ENCODE measurements at regions not wholly inside any gene's neighbourhood (a gene's known extent, or its start where the extent isn't known, plus 50 kb on each side); places are given as distances from the start of the nearest gene placed in this dataset.

GRCh38 chr1:117798550-117798949, 130.9 kb downstream of the GDAP2 start:
- no peaks in the 10 kb centered on the region for H3K79me1 ChIP-seq (ENCODE audit: low read length)
- no peaks in the 10 kb centered on the region for H3K36me3 ChIP-seq (ENCODE audit: control insufficient read depth, insufficient read depth, low read length)
- H3K4me2 ChIP-seq (ENCODE audit: low read length): no peak overlapping the region
- no peak overlapping the region for H4K8ac ChIP-seq (ENCODE audit: low read depth, low read length)
- H2BK5ac ChIP-seq (ENCODE audit: low read length): no peak overlapping the region
- WGBS (ENCODE audit: extremely low coverage, insufficient coverage, low lambda C conversion rate): no CpG with 5 or more reads among the region's 4 CpGs
- no peak overlapping the region for H3K27ac ChIP-seq (ENCODE audit: low read depth, low read length)
- no peaks in the 10 kb centered on the region for H3K79me2 ChIP-seq (ENCODE audit: control insufficient read depth, insufficient read depth, low read length)
- H3K18ac ChIP-seq (ENCODE audit: low read length): no peak overlapping the region
- H3K23ac ChIP-seq (ENCODE audit: low read length): no peak overlapping the region
- H3K4ac ChIP-seq (ENCODE audit: low read depth, low read length): no peak overlapping the region
- no peaks in the 10 kb centered on the region for H3K27me3 ChIP-seq (ENCODE audit: insufficient read depth, low read length, poor library complexity)
- no peak overlapping the region for H3K56ac ChIP-seq (ENCODE audit: low read length)
- H4K5ac ChIP-seq (ENCODE audit: low read length): no peak overlapping the region
- H3K4me1 ChIP-seq (ENCODE audit: control insufficient read depth, low read depth, low read length): no peaks in the 10 kb centered on the region
- no peak overlapping the region for H2BK120ac ChIP-seq (ENCODE audit: low read depth, low read length)
- H3K4me3 ChIP-seq (ENCODE audit: low read length): no peak overlapping the region
- H3K9ac ChIP-seq (ENCODE audit: low read length): no peak overlapping the region
- no peak overlapping the region for H2BK15ac ChIP-seq (replicated peaks; ENCODE audit: low read depth)
- H2AK5ac ChIP-seq (ENCODE audit: low read length): no peak overlapping the region
- DNase-seq: no peak

- Histone ChIP-seq H3K56ac (ENCODE audit: low read length) (no peak overlapping the region), H3K4ac (ENCODE audit: low read depth, low read length) (no peak overlapping the region), H4K8ac (ENCODE audit: low read depth, low read length) (no peak overlapping the region), H2BK15ac (replicated peaks; ENCODE audit: low read depth) (no peak overlapping the region), H3K79me1 (ENCODE audit: low read length) (no peaks in the 10 kb centered on the region), H4K5ac (ENCODE audit: low read length) (no peak overlapping the region), H3K4me1 (ENCODE audit: control insufficient read depth, low read depth, low read length) (no peaks in the 10 kb centered on the region), H2BK120ac (ENCODE audit: low read depth, low read length) (no peak overlapping the region), H3K27ac (ENCODE audit: low read depth, low read length) (no peak overlapping the region), H3K9ac (ENCODE audit: low read length) (no peak overlapping the region), H3K79me2 (ENCODE audit: control insufficient read depth, insufficient read depth, low read length) (no peaks in the 10 kb centered on the region), H3K27me3 (ENCODE audit: insufficient read depth, low read length, poor library complexity) (no peaks in the 10 kb centered on the region), H3K36me3 (ENCODE audit: control insufficient read depth, insufficient read depth, low read length) (no peaks in the 10 kb centered on the region), H2AK5ac (ENCODE audit: low read length) (no peak overlapping the region), H2BK5ac (ENCODE audit: low read length) (no peak overlapping the region), H3K23ac (ENCODE audit: low read length) (no peak overlapping the region), H3K4me3 (ENCODE audit: low read length) (no peak overlapping the region), H3K4me2 (ENCODE audit: low read length) (no peak overlapping the region), H3K18ac (ENCODE audit: low read length) (no peak overlapping the region)
- no peak for DNase-seq
- no CpG with 5 or more reads among the region's 6 CpGs for WGBS (ENCODE audit: extremely low coverage, insufficient coverage, low lambda C conversion rate)
These were observed 126.7 kb downstream of the GDAP2 start for GRCh38 chr1:117802531-117803257.

GRCh38 chr1:117803318-117803717, 126.1 kb downstream of the GDAP2 start:
- Histone ChIP-seq H2BK15ac (replicated peaks; ENCODE audit: low read depth) (no peak overlapping the region), H2BK5ac (ENCODE audit: low read length) (no peak overlapping the region)

GRCh38 chr1:117809764-117810163, 119.7 kb downstream of the GDAP2 start:
- Histone ChIP-seq H3K27ac (ENCODE audit: low read depth, low read length) (no peak overlapping the region), H3K4me3 (ENCODE audit: low read length) (no peak overlapping the region), H3K23ac (ENCODE audit: low read length) (no peak overlapping the region), H2BK5ac (ENCODE audit: low read length) (no peak overlapping the region), H2BK15ac (replicated peaks; ENCODE audit: low read depth) (no peak overlapping the region), H2BK120ac (ENCODE audit: low read depth, low read length) (no peak overlapping the region), H4K8ac (ENCODE audit: low read depth, low read length) (no peak overlapping the region), H4K5ac (ENCODE audit: low read length) (no peak overlapping the region), H3K79me1 (ENCODE audit: low read length) (no peaks in the 10 kb centered on the region), H2AK5ac (ENCODE audit: low read length) (no peak overlapping the region), H3K9ac (ENCODE audit: low read length) (no peak overlapping the region), H3K36me3 (ENCODE audit: control insufficient read depth, insufficient read depth, low read length) (no peaks in the 10 kb centered on the region), H3K18ac (ENCODE audit: low read length) (no peak overlapping the region), H3K4ac (ENCODE audit: low read depth, low read length) (no peak overlapping the region), H3K4me1 (ENCODE audit: control insufficient read depth, low read depth, low read length) (no peaks in the 10 kb centered on the region), H3K27me3 (ENCODE audit: insufficient read depth, low read length, poor library complexity) (no peaks in the 10 kb centered on the region), H3K56ac (ENCODE audit: low read length) (no peak overlapping the region), H3K4me2 (ENCODE audit: low read length) (no peak overlapping the region), H3K79me2 (ENCODE audit: control insufficient read depth, insufficient read depth, low read length) (no peaks in the 10 kb centered on the region)
- WGBS (ENCODE audit: extremely low coverage, insufficient coverage, low lambda C conversion rate): no CpG with 5 or more reads among the region's 1 CpG
- no peak for DNase-seq

More at GRCh38 chr1:117803318-117803717, 126.1 kb downstream of the GDAP2 start:
- no peak overlapping the region for H2AK5ac ChIP-seq (ENCODE audit: low read length)
- DNase-seq: no peak
- H3K4me1 ChIP-seq (ENCODE audit: control insufficient read depth, low read depth, low read length): no peaks in the 10 kb centered on the region
- H3K56ac ChIP-seq (ENCODE audit: low read length): no peak overlapping the region
- no peak overlapping the region for H2BK120ac ChIP-seq (ENCODE audit: low read depth, low read length)
- no peak overlapping the region for H3K4me2 ChIP-seq (ENCODE audit: low read length)
- no peak overlapping the region for H3K4ac ChIP-seq (ENCODE audit: low read depth, low read length)
- no peak overlapping the region for H3K23ac ChIP-seq (ENCODE audit: low read length)
- no peak overlapping the region for H4K5ac ChIP-seq (ENCODE audit: low read length)
- no peak overlapping the region for H3K18ac ChIP-seq (ENCODE audit: low read length)
- H3K79me1 ChIP-seq (ENCODE audit: low read length): no peaks in the 10 kb centered on the region
- WGBS (ENCODE audit: extremely low coverage, insufficient coverage, low lambda C conversion rate): no CpG with 5 or more reads among the region's 1 CpG
- H3K4me3 ChIP-seq (ENCODE audit: low read length): no peak overlapping the region
- no peaks in the 10 kb centered on the region for H3K27me3 ChIP-seq (ENCODE audit: insufficient read depth, low read length, poor library complexity)
- H4K8ac ChIP-seq (ENCODE audit: low read depth, low read length): no peak overlapping the region
- no peak overlapping the region for H3K27ac ChIP-seq (ENCODE audit: low read depth, low read length)
- H3K36me3 ChIP-seq (ENCODE audit: control insufficient read depth, insufficient read depth, low read length): no peaks in the 10 kb centered on the region
- H3K79me2 ChIP-seq (ENCODE audit: control insufficient read depth, insufficient read depth, low read length): no peaks in the 10 kb centered on the region
- no peak overlapping the region for H3K9ac ChIP-seq (ENCODE audit: low read length)

DNA sequence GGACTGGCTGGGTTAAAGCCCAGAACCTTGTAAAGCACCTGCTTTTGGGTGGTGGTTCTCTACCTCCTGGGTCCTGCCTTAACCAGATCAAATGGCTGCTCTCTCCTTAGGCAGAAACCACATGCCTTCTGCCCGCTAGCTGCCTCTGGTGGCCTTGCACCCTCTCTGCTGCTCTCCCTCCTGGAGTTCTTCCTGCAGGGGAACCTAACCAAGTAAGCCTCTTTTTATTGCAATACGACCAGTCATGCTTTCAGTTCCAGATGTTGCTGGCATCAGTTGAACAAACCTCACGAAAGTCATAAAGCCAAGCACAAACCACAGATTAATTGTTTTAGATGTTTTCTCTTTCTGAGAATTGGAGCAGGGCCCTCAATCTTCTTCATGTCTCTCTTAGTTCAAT, 118.9 kb downstream of the GDAP2 start:
- Histone ChIP-seq H3K79me2 (ENCODE audit: control insufficient read depth, insufficient read depth, low read length) (no peaks in the 10 kb centered on the region), H3K23ac (ENCODE audit: low read length) (no peak overlapping the region), H3K18ac (ENCODE audit: low read length) (no peak overlapping the region), H4K5ac (ENCODE audit: low read length) (no peak overlapping the region), H2BK120ac (ENCODE audit: low read depth, low read length) (no peak overlapping the region), H3K4me2 (ENCODE audit: low read length) (no peak overlapping the region), H3K9ac (ENCODE audit: low read length) (no peak overlapping the region), H3K4me3 (ENCODE audit: low read length) (no peak overlapping the region), H3K79me1 (ENCODE audit: low read length) (no peaks in the 10 kb centered on the region), H2BK5ac (ENCODE audit: low read length) (no peak overlapping the region), H2BK15ac (replicated peaks; ENCODE audit: low read depth) (no peak overlapping the region), H4K8ac (ENCODE audit: low read depth, low read length) (no peak overlapping the region), H3K4me1 (ENCODE audit: control insufficient read depth, low read depth, low read length) (no peaks in the 10 kb centered on the region), H3K4ac (ENCODE audit: low read depth, low read length) (no peak overlapping the region), H3K36me3 (ENCODE audit: control insufficient read depth, insufficient read depth, low read length) (no peaks in the 10 kb centered on the region), H3K27me3 (ENCODE audit: insufficient read depth, low read length, poor library complexity) (no peaks in the 10 kb centered on the region), H3K27ac (ENCODE audit: low read depth, low read length) (no peak overlapping the region), H3K56ac (ENCODE audit: low read length) (no peak overlapping the region), H2AK5ac (ENCODE audit: low read length) (no peak overlapping the region)
- no CpG with 5 or more reads among the region's 3 CpGs for WGBS (ENCODE audit: extremely low coverage, insufficient coverage, low lambda C conversion rate)
- DNase-seq: no peak

Measured in mesendoderm (in vitro differentiated cells).